ENCODE measurements at regions not wholly inside any gene's neighbourhood (a gene's known extent, or its start where the extent isn't known, plus 50 kb on each side); places are given as distances from the start of the nearest gene placed in this dataset.

- DNase-seq (ENCODE audit: low read depth) = no peak
- TF ChIP-seq CTCF (conservative IDR thresholded peaks at IDR 0.05; ENCODE audit: control insufficient read depth, insufficient read depth, low read depth, low read length) = no peak
- no peak overlapping the region for H3K4me3 ChIP-seq (ENCODE audit: control insufficient read depth, low read depth, low read length)
These were observed 221.5 kb upstream of the TOPAZ1 start for GRCh38 chr3:44020143-44020542.

- peak; percentile 13 for DNase-seq (ENCODE audit: low read depth)
- TF ChIP-seq CTCF (conservative IDR thresholded peaks at IDR 0.05; ENCODE audit: control insufficient read depth, insufficient read depth, low read depth, low read length) = no peak
- peak overlapping the region; percentile 43 for H3K4me3 ChIP-seq (ENCODE audit: control insufficient read depth, low read depth, low read length)
These were observed 219.8 kb upstream of the TOPAZ1 start for GRCh38 chr3:44021651-44022594.

GRCh38 chr3:44023961-44024593 is 217.6 kb upstream of the TOPAZ1 start:
- no peak for TF ChIP-seq CTCF (conservative IDR thresholded peaks at IDR 0.05; ENCODE audit: control insufficient read depth, insufficient read depth, low read depth, low read length)
- H3K4me3 ChIP-seq (ENCODE audit: control insufficient read depth, low read depth, low read length) = no peak overlapping the region
- DNase-seq (ENCODE audit: low read depth) = no peak

GRCh38 chr3:44026220-44026865 is 215.3 kb upstream of the TOPAZ1 start:
- no peak for DNase-seq (ENCODE audit: low read depth)
- no peak for TF ChIP-seq CTCF (conservative IDR thresholded peaks at IDR 0.05; ENCODE audit: control insufficient read depth, insufficient read depth, low read depth, low read length)
- no peak overlapping the region for H3K4me3 ChIP-seq (ENCODE audit: control insufficient read depth, low read depth, low read length)

- H3K4me3 ChIP-seq (ENCODE audit: control insufficient read depth, low read depth, low read length) = no peak overlapping the region
- DNase-seq (ENCODE audit: low read depth) = no peak
- no peak for TF ChIP-seq CTCF (conservative IDR thresholded peaks at IDR 0.05; ENCODE audit: control insufficient read depth, insufficient read depth, low read depth, low read length)
These were observed 212.6 kb upstream of the TOPAZ1 start for GRCh38 chr3:44029100-44029499.

- no peak overlapping the region for H3K4me3 ChIP-seq (ENCODE audit: control insufficient read depth, low read depth, low read length)
- no peak for TF ChIP-seq CTCF (conservative IDR thresholded peaks at IDR 0.05; ENCODE audit: control insufficient read depth, insufficient read depth, low read depth, low read length)
- no peak for DNase-seq (ENCODE audit: low read depth)
These were observed 211.4 kb upstream of the TOPAZ1 start for GRCh38 chr3:44030285-44030684.
